Loucy (cell line): ENCODE measurements at regions not wholly inside any gene's neighbourhood (a gene's known extent, or its start where the extent isn't known, plus 50 kb on each side); places are given as distances from the start of the nearest gene placed in this dataset.

Experiments
- H2AFZ ChIP-seq: fragments of 200-600 bp; sonication (generic); 2 replicates; pipeline ENCODE4 v1.6.0; 2016; ENCODE audit warnings: antibody characterized with exemption, mild to moderate bottlenecking, low read length, moderate library complexity
- H3F3A ChIP-seq: fragments of 200-600 bp; 2 replicates; pipeline ENCODE4 v1.6.0; 2016; ENCODE audit warnings: antibody characterized with exemption, low read depth, mild to moderate bottlenecking
- H3K27me3 ChIP-seq: fragments of 200-600 bp; sonication (generic); 2 replicates; pipeline ENCODE4 v1.6.1; 2014; ENCODE audit warnings: low read length, mild to moderate bottlenecking; ENCODE audit not compliant: insufficient read depth, poor library complexity, severe bottlenecking
- H3K36me3 ChIP-seq: fragments of 200-600 bp; sonication (generic); 2 replicates; pipeline ENCODE4 v1.6.1; 2016; ENCODE audit warnings: low read length; ENCODE audit not compliant: insufficient read depth
- H3K4me1 ChIP-seq: fragments of 200-600 bp; sonication (generic); 2 replicates; pipeline ENCODE4 v1.5.1; 2014; ENCODE audit warnings: low read length, mild to moderate bottlenecking; ENCODE audit not compliant: insufficient read depth, poor library complexity, severe bottlenecking
- H3K4me2 ChIP-seq: fragments of 200-600 bp; sonication (generic); 2 replicates; pipeline ENCODE4 v1.6.0; 2014; ENCODE audit warnings: antibody characterized with exemption, low read length, low read depth, mild to moderate bottlenecking; ENCODE audit not compliant: poor library complexity, severe bottlenecking
- H3K4me3 ChIP-seq: fragments of 200-600 bp; sonication (generic); 2 replicates; pipeline ENCODE4 v1.5.1; 2014; ENCODE audit warnings: low read length, mild to moderate bottlenecking, mixed read lengths; ENCODE audit not compliant: poor library complexity, severe bottlenecking
- H3K79me2 ChIP-seq: fragments of 200-600 bp; sonication (generic); 2 replicates; pipeline ENCODE4 v1.6.1; 2014; ENCODE audit warnings: low read length; ENCODE audit not compliant: insufficient read depth
- H3K9ac ChIP-seq: fragments of 200-600 bp; sonication (generic); 2 replicates; pipeline ENCODE4 v1.6.0; 2014; ENCODE audit warnings: mild to moderate bottlenecking, low read depth, low read length, moderate library complexity; ENCODE audit not compliant: poor library complexity, severe bottlenecking
- H3K9me2 ChIP-seq: fragments of 200-600 bp; sonication (generic); replicated peaks from 2 replicates; pipeline ENCODE4 v1.6.1; 2016; ENCODE audit warnings: low read depth, low read length, mixed read lengths
- H3K9me3 ChIP-seq: fragments of 200-600 bp; sonication (generic); 2 replicates; pipeline ENCODE4 v1.6.1; 2014; ENCODE audit warnings: mild to moderate bottlenecking, antibody characterized with exemption, low read length, low read depth; ENCODE audit not compliant: insufficient read depth
- H4K20me1 ChIP-seq: fragments of 200-600 bp; sonication (generic); 2 replicates; pipeline ENCODE4 v1.6.0; 2014; ENCODE audit warnings: antibody characterized with exemption, low read length, mild to moderate bottlenecking; ENCODE audit not compliant: insufficient read depth, poor library complexity, severe bottlenecking
- EZH2phosphoT487 ChIP-seq: fragments of 200-600 bp; IDR thresholded peaks from 2 replicates; pipeline ENCODE4 v1.6.1; 2018; ENCODE audit warnings: antibody characterized with exemption, mild to moderate bottlenecking, moderate library complexity, borderline replicate concordance
- TF ChIP-seq, protein P1 (sequence below): fragments of 200-600 bp; sonication (generic); conservative IDR thresholded peaks from 2 replicates; pipeline ENCODE4 v1.5.1; 2014; ENCODE audit warnings: mild to moderate bottlenecking, antibody characterized with exemption, low read length

DNA sequence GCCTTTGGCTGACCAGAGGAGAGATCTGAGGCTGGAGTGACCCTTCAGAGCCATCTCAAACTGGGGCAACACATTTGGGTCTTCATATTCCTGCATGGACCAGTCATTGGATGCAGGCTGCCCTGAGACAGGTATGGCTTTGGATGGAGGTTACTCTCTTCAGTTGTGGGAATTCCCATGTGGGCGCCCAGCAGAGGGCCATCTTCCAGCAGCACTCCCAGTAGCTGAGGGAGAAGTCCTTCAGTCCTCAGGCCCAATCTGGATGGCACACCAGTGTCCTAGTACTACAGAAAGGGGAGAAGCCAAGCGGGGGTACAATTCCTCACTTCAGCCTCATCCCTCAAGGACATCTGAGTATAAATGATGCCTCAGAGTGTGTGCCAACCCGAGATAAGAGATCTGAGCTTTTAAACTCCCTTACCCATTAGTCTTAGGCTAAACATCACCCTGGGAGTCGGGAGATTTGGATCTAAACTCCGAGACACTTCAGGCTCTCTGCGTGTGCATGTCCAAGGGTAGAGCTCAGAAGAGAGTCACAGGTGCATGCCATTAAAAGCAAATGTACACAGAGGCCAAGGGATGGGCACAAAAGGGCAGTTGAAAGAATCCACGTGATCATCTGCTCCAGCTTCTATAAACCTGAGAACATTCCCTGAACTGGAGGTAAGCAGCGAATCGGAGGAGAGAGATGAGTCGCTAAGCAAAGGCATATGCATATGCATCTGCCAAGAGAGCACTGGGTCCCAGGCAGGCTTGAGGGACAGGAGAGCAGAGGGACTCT lies 204.6 kb downstream of the CD83 start:
- no peaks in the 10 kb centered on the region for H4K20me1 ChIP-seq
- peak overlapping the region; percentile 28 for H3K9ac ChIP-seq
- H3K9me3 ChIP-seq: no peaks in the 10 kb centered on the region
- H3K9me2 ChIP-seq: no peaks in the 10 kb centered on the region
- H3F3A ChIP-seq: no peaks in the 10 kb centered on the region
- H3K27me3 ChIP-seq: no peaks in the 10 kb centered on the region
- no peaks in the 10 kb centered on the region for H3K79me2 ChIP-seq
- TF ChIP-seq EZH2phosphoT487: no peak
- TF ChIP-seq, protein P1, sequence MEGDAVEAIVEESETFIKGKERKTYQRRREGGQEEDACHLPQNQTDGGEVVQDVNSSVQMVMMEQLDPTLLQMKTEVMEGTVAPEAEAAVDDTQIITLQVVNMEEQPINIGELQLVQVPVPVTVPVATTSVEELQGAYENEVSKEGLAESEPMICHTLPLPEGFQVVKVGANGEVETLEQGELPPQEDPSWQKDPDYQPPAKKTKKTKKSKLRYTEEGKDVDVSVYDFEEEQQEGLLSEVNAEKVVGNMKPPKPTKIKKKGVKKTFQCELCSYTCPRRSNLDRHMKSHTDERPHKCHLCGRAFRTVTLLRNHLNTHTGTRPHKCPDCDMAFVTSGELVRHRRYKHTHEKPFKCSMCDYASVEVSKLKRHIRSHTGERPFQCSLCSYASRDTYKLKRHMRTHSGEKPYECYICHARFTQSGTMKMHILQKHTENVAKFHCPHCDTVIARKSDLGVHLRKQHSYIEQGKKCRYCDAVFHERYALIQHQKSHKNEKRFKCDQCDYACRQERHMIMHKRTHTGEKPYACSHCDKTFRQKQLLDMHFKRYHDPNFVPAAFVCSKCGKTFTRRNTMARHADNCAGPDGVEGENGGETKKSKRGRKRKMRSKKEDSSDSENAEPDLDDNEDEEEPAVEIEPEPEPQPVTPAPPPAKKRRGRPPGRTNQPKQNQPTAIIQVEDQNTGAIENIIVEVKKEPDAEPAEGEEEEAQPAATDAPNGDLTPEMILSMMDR: 0 out of 2 replicates have a peak, but pooled peaks have one; percentile 15
- H2AFZ ChIP-seq: no peak overlapping the region
- no peaks in the 10 kb centered on the region for H3K36me3 ChIP-seq
- H3K4me1 ChIP-seq: peaks cover 59% of the 10 kb centered on the region
- H3K4me3 ChIP-seq: no peak overlapping the region
- H3K4me2 ChIP-seq: no peak overlapping the region

DNA sequence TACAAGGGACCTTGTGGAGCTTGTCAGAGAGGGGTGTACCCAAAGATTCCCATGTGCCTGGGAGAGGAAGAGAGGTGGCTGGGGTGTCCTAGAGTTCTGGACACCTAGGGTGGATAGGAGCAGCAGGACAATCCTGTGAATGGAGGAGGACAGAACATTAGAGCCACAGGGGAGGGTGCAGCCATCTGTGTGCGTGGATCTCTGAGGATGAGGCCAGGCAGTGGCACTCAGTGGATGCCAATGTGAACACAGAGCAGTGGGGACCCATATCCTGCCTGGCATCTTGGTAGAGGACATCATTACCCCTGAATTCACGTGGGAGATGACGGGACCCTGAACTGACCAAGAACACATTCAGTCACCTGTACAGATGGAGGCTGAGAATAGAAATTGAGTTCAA lies 205.3 kb downstream of the CD83 start:
- Histone ChIP-seq H3K79me2 (no peaks in the 10 kb centered on the region), H3K27me3 (no peaks in the 10 kb centered on the region), H4K20me1 (no peaks in the 10 kb centered on the region), H3K4me1 (peaks cover 53% of the 10 kb centered on the region), H3K9me2 (no peaks in the 10 kb centered on the region), H2AFZ (0 out of 2 replicates have a peak overlapping the region, but pooled peaks have one; percentile 7), H3K4me3 (no peak overlapping the region), H3K4me2 (no peak overlapping the region), H3K36me3 (no peaks in the 10 kb centered on the region), H3K9me3 (no peaks in the 10 kb centered on the region), H3K9ac (peak overlapping the region; percentile 28), H3F3A (no peaks in the 10 kb centered on the region)
- TF ChIP-seq, protein P1: no peak
- no peak for TF ChIP-seq EZH2phosphoT487

DNA sequence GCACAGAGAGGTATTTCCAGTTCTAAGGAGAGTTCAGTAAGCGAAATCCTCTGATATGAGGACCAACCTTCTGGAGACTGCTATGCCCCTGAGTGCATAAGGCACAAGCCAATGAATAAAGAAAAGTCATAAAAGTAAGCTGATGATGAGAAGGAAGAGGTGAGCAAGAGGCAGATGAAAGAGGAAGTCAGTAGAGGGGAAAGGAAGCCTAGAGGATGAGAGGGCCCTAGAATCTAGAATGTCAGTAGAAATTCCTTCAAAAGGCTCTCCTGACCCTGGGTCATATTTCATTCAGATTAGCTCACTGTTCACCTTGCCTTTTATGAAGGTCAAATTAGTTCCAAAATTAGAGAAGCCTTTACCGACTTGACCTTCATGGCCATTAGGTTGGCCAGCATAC lies 209.2 kb downstream of the CD83 start:
- no peaks in the 10 kb centered on the region for H3K27me3 ChIP-seq
- H2AFZ ChIP-seq: no peak overlapping the region; the same call in 1 of the 2 replicates
- no peaks in the 10 kb centered on the region for H3K79me2 ChIP-seq
- peak overlapping the region; percentile 7 for H3K4me2 ChIP-seq
- TF ChIP-seq, protein P1: no peak
- no peak for TF ChIP-seq EZH2phosphoT487
- peaks cover 33% of the 10 kb centered on the region for H3K4me1 ChIP-seq
- no peaks in the 10 kb centered on the region for H3F3A ChIP-seq
- no peaks in the 10 kb centered on the region for H3K9me2 ChIP-seq
- no peaks in the 10 kb centered on the region for H3K36me3 ChIP-seq
- no peak overlapping the region for H3K4me3 ChIP-seq
- no peaks in the 10 kb centered on the region for H4K20me1 ChIP-seq
- H3K9ac ChIP-seq: no peak overlapping the region
- H3K9me3 ChIP-seq: no peaks in the 10 kb centered on the region
